Mesendoderm (in vitro differentiated cells): ENCODE measurements at regions not wholly inside any gene's neighbourhood (a gene's known extent, or its start where the extent isn't known, plus 50 kb on each side); places are given as distances from the start of the nearest gene placed in this dataset.
A peak's percentile ranks its signal among the peaks of the same experiment; 100 is the strongest.

Source experiments
- DNase-seq: peaks from one replicate; pipeline ENCODE4 v3.0.0; 2013
- H2AK5ac ChIP-seq: 2 replicates; pipeline ENCODE4 v1.6.1; 2013; ENCODE audit warnings: low read length, inconsistent platforms
- H2BK120ac ChIP-seq: 2 replicates; pipeline ENCODE4 v1.6.1; 2013; ENCODE audit warnings: low read depth, mild to moderate bottlenecking, low read length, moderate library complexity, mixed read lengths
- H2BK15ac ChIP-seq: replicated peaks from 2 replicates; pipeline ENCODE4 v1.6.1; 2013; ENCODE audit warnings: low read depth, mild to moderate bottlenecking, moderate library complexity
- H2BK5ac ChIP-seq: 2 replicates; pipeline ENCODE4 v1.6.1; 2013; ENCODE audit warnings: low read length, inconsistent platforms
- H3K18ac ChIP-seq: 2 replicates; pipeline ENCODE4 v1.6.1; 2013; ENCODE audit warnings: mild to moderate bottlenecking, low read length, mixed read lengths
- H3K23ac ChIP-seq: one replicate; pipeline ENCODE4 v1.6.1; 2013; ENCODE audit warnings: low read length
- H3K27ac ChIP-seq: 2 replicates; pipeline ENCODE4 v1.5.1; 2013; ENCODE audit warnings: low read depth, mild to moderate bottlenecking, inconsistent platforms, low read length, moderate library complexity
- H3K27me3 ChIP-seq: 2 replicates; pipeline ENCODE4 v1.6.1; 2013; ENCODE audit warnings: low read length, control low read depth, mild to moderate bottlenecking, inconsistent platforms; ENCODE audit not compliant: insufficient read depth, poor library complexity
- H3K36me3 ChIP-seq: 2 replicates; pipeline ENCODE4 v1.6.1; 2013; ENCODE audit warnings: low read length, inconsistent platforms; ENCODE audit not compliant: control insufficient read depth, insufficient read depth
- H3K4ac ChIP-seq: one replicate; pipeline ENCODE4 v1.6.1; 2013; ENCODE audit warnings: low read depth, mild to moderate bottlenecking, low read length, moderate library complexity
- H3K4me1 ChIP-seq: 2 replicates; pipeline ENCODE4 v1.6.1; 2013; ENCODE audit warnings: low read depth, low read length, inconsistent platforms; ENCODE audit not compliant: control insufficient read depth
- H3K4me2 ChIP-seq: 2 replicates; pipeline ENCODE4 v1.6.1; 2013; ENCODE audit warnings: low read length
- H3K4me3 ChIP-seq: 2 replicates; pipeline ENCODE4 v1.5.1; 2013; ENCODE audit warnings: mild to moderate bottlenecking, low read length
- H3K56ac ChIP-seq: one replicate; pipeline ENCODE4 v1.6.1; 2013; ENCODE audit warnings: low read length
- H3K79me1 ChIP-seq: 2 replicates; pipeline ENCODE4 v1.6.1; 2013; ENCODE audit warnings: low read length, inconsistent platforms
- H3K79me2 ChIP-seq: 2 replicates; pipeline ENCODE4 v1.6.1; 2013; ENCODE audit warnings: mild to moderate bottlenecking, low read length; ENCODE audit not compliant: control insufficient read depth, insufficient read depth
- H3K9ac ChIP-seq: 2 replicates; pipeline ENCODE4 v1.6.1; 2013; ENCODE audit warnings: low read length, inconsistent platforms
- H4K5ac ChIP-seq: one replicate; pipeline ENCODE4 v1.6.1; 2013; ENCODE audit warnings: low read length
- H4K8ac ChIP-seq: one replicate; pipeline ENCODE4 v1.6.1; 2013; ENCODE audit warnings: low read depth, mild to moderate bottlenecking, control low read depth, low read length, moderate library complexity
- WGBS: extraction: QIAGEN DNeasy Blood & Tissue Kit; methylation state at CpG from one replicate; pipeline ENCODE4 v1.1.7; 2013; ENCODE audit warnings: low lambda C conversion rate, missing lambda C conversion rate; ENCODE audit not compliant: insufficient coverage; ENCODE audit errors: extremely low coverage; 5-methylcytosine and 5-hydroxymethylcytosine counted together

GRCh38 chr12:82184844-82185243, 173.3 kb downstream of the CCDC59 start:
- no peak overlapping the region for H4K8ac ChIP-seq
- H3K23ac ChIP-seq = no peak overlapping the region
- no peak overlapping the region for H3K4ac ChIP-seq
- no peak overlapping the region for H3K4me3 ChIP-seq
- H3K4me2 ChIP-seq = no peak overlapping the region
- H3K79me1 ChIP-seq = no peaks in the 10 kb centered on the region
- H2BK120ac ChIP-seq = no peak overlapping the region
- no peak overlapping the region for H3K18ac ChIP-seq
- no peak overlapping the region for H3K9ac ChIP-seq
- H3K56ac ChIP-seq = no peak overlapping the region
- DNase-seq = no peak
- H4K5ac ChIP-seq = no peak overlapping the region
- H2BK15ac ChIP-seq = no peak overlapping the region
- no peak overlapping the region for H2BK5ac ChIP-seq
- no peaks in the 10 kb centered on the region for H3K79me2 ChIP-seq
- H3K36me3 ChIP-seq = no peaks in the 10 kb centered on the region
- no peak overlapping the region for H2AK5ac ChIP-seq
- no peak overlapping the region for H3K27ac ChIP-seq
- H3K27me3 ChIP-seq = no peaks in the 10 kb centered on the region
- no peaks in the 10 kb centered on the region for H3K4me1 ChIP-seq
- WGBS = no CpG with 5 or more reads among the region's 1 CpG

- Histone ChIP-seq H3K27ac (no peak overlapping the region), H2BK120ac (no peak overlapping the region), H2AK5ac (no peak overlapping the region), H3K79me2 (no peaks in the 10 kb centered on the region), H3K4me3 (no peak overlapping the region), H2BK5ac (no peak overlapping the region), H3K9ac (no peak overlapping the region), H4K5ac (no peak overlapping the region), H3K27me3 (no peaks in the 10 kb centered on the region), H3K56ac (no peak overlapping the region), H4K8ac (no peak overlapping the region), H3K18ac (no peak overlapping the region), H2BK15ac (no peak overlapping the region), H3K4me1 (no peaks in the 10 kb centered on the region), H3K4ac (no peak overlapping the region), H3K23ac (no peak overlapping the region), H3K4me2 (no peak overlapping the region), H3K36me3 (no peaks in the 10 kb centered on the region), H3K79me1 (no peaks in the 10 kb centered on the region)
- WGBS = no CpG with 5 or more reads among the region's 4 CpGs
- DNase-seq = peak; percentile 8
These were observed 175.5 kb downstream of the CCDC59 start for GRCh38 chr12:82182601-82183190.

- Histone ChIP-seq H3K18ac (no peak overlapping the region), H2BK15ac (no peak overlapping the region), H3K36me3 (no peaks in the 10 kb centered on the region), H3K4me3 (no peak overlapping the region), H3K79me1 (no peaks in the 10 kb centered on the region), H2AK5ac (no peak overlapping the region), H3K79me2 (no peaks in the 10 kb centered on the region), H3K27me3 (no peaks in the 10 kb centered on the region), H2BK120ac (no peak overlapping the region), H4K8ac (no peak overlapping the region), H3K23ac (no peak overlapping the region), H3K9ac (no peak overlapping the region), H3K56ac (no peak overlapping the region), H4K5ac (no peak overlapping the region), H3K4ac (no peak overlapping the region), H3K4me1 (no peaks in the 10 kb centered on the region), H3K27ac (no peak overlapping the region), H2BK5ac (no peak overlapping the region), H3K4me2 (no peak overlapping the region)
- peak; percentile 32 for DNase-seq
- no CpG with 5 or more reads among the region's 5 CpGs for WGBS
These were observed 181.3 kb downstream of the CCDC59 start for GRCh38 chr12:82176761-82177490.

GRCh38 chr12:82176026-82176425, 182.2 kb downstream of the CCDC59 start:
- H3K27me3 ChIP-seq = no peaks in the 10 kb centered on the region
- no peak overlapping the region for H3K23ac ChIP-seq
- no peak overlapping the region for H3K4me3 ChIP-seq
- no peak overlapping the region for H2BK120ac ChIP-seq
- no peak for DNase-seq
- no peak overlapping the region for H3K4me2 ChIP-seq
- H3K4me1 ChIP-seq = no peaks in the 10 kb centered on the region
- no peak overlapping the region for H3K27ac ChIP-seq
- H2AK5ac ChIP-seq = no peak overlapping the region
- H3K4ac ChIP-seq = no peak overlapping the region
- no peaks in the 10 kb centered on the region for H3K36me3 ChIP-seq
- H3K79me2 ChIP-seq = no peaks in the 10 kb centered on the region
- no peak overlapping the region for H4K8ac ChIP-seq
- no peak overlapping the region for H2BK5ac ChIP-seq
- H3K79me1 ChIP-seq = no peaks in the 10 kb centered on the region
- H3K18ac ChIP-seq = no peak overlapping the region
- no CpG with 5 or more reads among the region's 4 CpGs for WGBS
- no peak overlapping the region for H2BK15ac ChIP-seq
- no peak overlapping the region for H3K56ac ChIP-seq
- no peak overlapping the region for H4K5ac ChIP-seq
- no peak overlapping the region for H3K9ac ChIP-seq

GRCh38 chr12:82174936-82175335, 183.3 kb downstream of the CCDC59 start:
- no peak overlapping the region for H2BK5ac ChIP-seq
- H3K9ac ChIP-seq = no peak overlapping the region
- H2BK120ac ChIP-seq = no peak overlapping the region
- no peaks in the 10 kb centered on the region for H3K36me3 ChIP-seq
- no peak overlapping the region for H3K23ac ChIP-seq
- no peak overlapping the region for H4K8ac ChIP-seq
- WGBS = no CpG with 5 or more reads among the region's 2 CpGs
- H3K18ac ChIP-seq = no peak overlapping the region
- no peak overlapping the region for H3K56ac ChIP-seq
- H3K79me1 ChIP-seq = no peaks in the 10 kb centered on the region
- H3K79me2 ChIP-seq = no peaks in the 10 kb centered on the region
- H2BK15ac ChIP-seq = no peak overlapping the region
- H3K4me2 ChIP-seq = no peak overlapping the region
- no peak overlapping the region for H4K5ac ChIP-seq
- H3K4me1 ChIP-seq = no peaks in the 10 kb centered on the region
- H2AK5ac ChIP-seq = no peak overlapping the region
- H3K4ac ChIP-seq = no peak overlapping the region
- no peak overlapping the region for H3K4me3 ChIP-seq
- H3K27me3 ChIP-seq = no peaks in the 10 kb centered on the region
- no peak overlapping the region for H3K27ac ChIP-seq
- DNase-seq = peak; percentile 7

GRCh38 chr12:82174383-82174782, 183.8 kb downstream of the CCDC59 start:
- Histone ChIP-seq H2BK5ac (no peak overlapping the region), H4K5ac (no peak overlapping the region), H2AK5ac (no peak overlapping the region), H3K27ac (no peak overlapping the region), H2BK15ac (no peak overlapping the region), H3K9ac (no peak overlapping the region), H3K23ac (no peak overlapping the region), H3K4ac (no peak overlapping the region), H3K4me3 (no peak overlapping the region), H3K36me3 (no peaks in the 10 kb centered on the region), H3K56ac (no peak overlapping the region), H3K27me3 (no peaks in the 10 kb centered on the region), H3K79me2 (no peaks in the 10 kb centered on the region), H3K18ac (no peak overlapping the region), H4K8ac (no peak overlapping the region), H2BK120ac (no peak overlapping the region), H3K79me1 (no peaks in the 10 kb centered on the region), H3K4me2 (no peak overlapping the region), H3K4me1 (no peaks in the 10 kb centered on the region)
- DNase-seq = no peak
- WGBS = no CpG with 5 or more reads among the region's 1 CpG
